Gastrocnemius medialis (tissue), 4 donors: ENCODE measurements at regions not wholly inside any gene's neighbourhood (a gene's known extent, or its start where the extent isn't known, plus 50 kb on each side); places are given as distances from the start of the nearest gene placed in this dataset.

Experiments
- ATAC-seq, 2 donors: fragments of 150-250 bp; one replicate each; pipeline ENCODE4 v1.9.1; 2016
- DNase-seq, 2 donors: peaks; one replicate each; pipeline ENCODE4 v3.0.0-alpha.2; 2019
- H3K27ac ChIP-seq, 4 donors: fragments of 200-600 bp; sonication (generic); 1 replicate in 1 of 4; 2 replicates in 3 of 4; pipeline ENCODE4 v1.5.1; 2016 to 2018; ENCODE audit warnings: mild to moderate bottlenecking in 2 of 4, moderate library complexity in 1 of 4
- H3K27me3 ChIP-seq, 3 donors: fragments of 200-600 bp; sonication (generic) in 2 of 3; 1 replicate in 1 of 3; 2 replicates in 2 of 3; pipeline versions ENCODE4 v1.5.1 to v1.6.0; 2016 to 2019; ENCODE audit warnings: mild to moderate bottlenecking in 1 of 3, moderate library complexity in 1 of 3
- H3K36me3 ChIP-seq, 2 donors: fragments of 200-600 bp; sonication (generic) in 1 of 2; one replicate each; pipeline ENCODE4 v1.5.1; 2017 to 2018
- H3K4me1 ChIP-seq, 2 donors: fragments of 200-600 bp; sonication (generic) in 1 of 2; one replicate each; pipeline ENCODE4 v1.5.1; 2016 to 2017; ENCODE audit warnings: mild to moderate bottlenecking in 2 of 2
- H3K4me3 ChIP-seq, 4 donors: fragments of 200-600 bp; sonication (generic) in 3 of 4; 1 replicate in 1 of 4; 2 replicates in 3 of 4; pipeline ENCODE4 v1.5.1; 2016 to 2019; ENCODE audit warnings: mild to moderate bottlenecking in 2 of 4
- H3K9me3 ChIP-seq, 3 donors: fragments of 200-600 bp; sonication (generic) in 2 of 3; 1 replicate in 1 of 3; 2 replicates in 2 of 3; pipeline ENCODE4 v1.5.1; 2016 to 2019
- CTCF ChIP-seq, 5 experiments: fragments of 450-650 bp in 3 of 5; fragments of 200-600 bp in 2 of 5; sonication (generic) in 2 of 5; IDR thresholded peaks in 4 of 5; conservative IDR thresholded peaks in 1 of 5; 1 replicate in 4 of 5; 2 replicates in 1 of 5; pipeline ENCODE4 v1.5.1; 2016 to 2019; ENCODE audit warnings: antibody characterized with exemption in 5 of 5, mild to moderate bottlenecking in 3 of 5, moderate library complexity in 3 of 5
- POLR2A ChIP-seq, 2 donors: fragments of 450-650 bp; IDR thresholded peaks; one replicate each; pipeline ENCODE4 v1.6.1; 2017; ENCODE audit warnings: antibody characterized with exemption in 2 of 2, mild to moderate bottlenecking in 2 of 2, moderate library complexity in 2 of 2
- in situ Hi-C, 4 donors: fragments of 200-750 bp; cut with MboI; loops; one replicate each; pipeline versions ENCODE4 v1.15.0 to v1.8.0; 2017; ENCODE audit warnings: low sequenced_read_pairs in 4 of 4
- intact Hi-C: fragments of 100-400 bp; cut with DNase I; formaldehyde crosslinking; loops from one replicate; pipeline ENCODE4 v1.15.1; 2023; ENCODE audit warnings: low total_unique reads

- intact Hi-C loops (no loop called here), in situ Hi-C loops (no loop called here)
- H3K4me1 ChIP-seq = no peaks in the 10 kb centered on the region
- peak overlapping the region in 2 of 4 donors; percentile 16 to 55 for H3K27ac ChIP-seq
- no peaks in the 10 kb centered on the region for H3K9me3 ChIP-seq
- H3K4me3 ChIP-seq = no peak overlapping the region
- DNase-seq (no peak), ATAC-seq (no peak)
- H3K36me3 ChIP-seq = no peaks in the 10 kb centered on the region
- TF ChIP-seq CTCF (IDR thresholded peaks at IDR 0.05 in 4 of 5, conservative IDR thresholded peaks at IDR 0.05 in 1 of 5) (no peak), POLR2A (IDR thresholded peaks at IDR 0.05) (no peak)
- no peaks in the 10 kb centered on the region for H3K27me3 ChIP-seq
Observed at GRCh38 chr1:115168026-115168425, 78.7 kb upstream of the TSPAN2 start.

GRCh38 chr1:115166531-115167091, 77.3 kb upstream of the TSPAN2 start:
- Histone ChIP-seq H3K27me3 (no peaks in the 10 kb centered on the region), H3K27ac (no peak overlapping the region), H3K4me3 (no peak overlapping the region), H3K36me3 (no peaks in the 10 kb centered on the region), H3K9me3 (no peaks in the 10 kb centered on the region), H3K4me1 (no peaks in the 10 kb centered on the region)
- intact Hi-C loops = no loop called here
- ATAC-seq = no peak
- no peak for TF ChIP-seq POLR2A (IDR thresholded peaks at IDR 0.05)
- no peak for TF ChIP-seq CTCF (IDR thresholded peaks at IDR 0.05 in 4 of 5, conservative IDR thresholded peaks at IDR 0.05 in 1 of 5)
- in situ Hi-C loops = no loop called here
- DNase-seq = no peak

- Histone ChIP-seq H3K27ac (no peak overlapping the region), H3K36me3 (no peaks in the 10 kb centered on the region), H3K27me3 (no peaks in the 10 kb centered on the region), H3K4me3 (no peak overlapping the region), H3K9me3 (no peaks in the 10 kb centered on the region), H3K4me1 (no peaks in the 10 kb centered on the region)
- in situ Hi-C loops (no loop called here), intact Hi-C loops (no loop called here)
- no peak for ATAC-seq
- no peak for TF ChIP-seq CTCF (IDR thresholded peaks at IDR 0.05 in 4 of 5, conservative IDR thresholded peaks at IDR 0.05 in 1 of 5)
- DNase-seq = no peak
Observed at GRCh38 chr1:115165776-115166175, 76.5 kb upstream of the TSPAN2 start.

GRCh38 chr1:115164940-115165705, 75.8 kb upstream of the TSPAN2 start:
- Histone ChIP-seq H3K4me1 (no peaks in the 10 kb centered on the region), H3K27me3 (no peaks in the 10 kb centered on the region), H3K27ac (no peak overlapping the region), H3K9me3 (no peaks in the 10 kb centered on the region), H3K36me3 (no peaks in the 10 kb centered on the region), H3K4me3 (no peak overlapping the region)
- DNase-seq (no peak), ATAC-seq (no peak)
- in situ Hi-C loops (no loop called here), intact Hi-C loops (no loop called here)
- TF ChIP-seq POLR2A (IDR thresholded peaks at IDR 0.05) = no peak
- no peak for TF ChIP-seq CTCF (IDR thresholded peaks at IDR 0.05 in 4 of 5, conservative IDR thresholded peaks at IDR 0.05 in 1 of 5)
